Upper lobe of left lung (tissue), 6 donors: ENCODE measurements at regions not wholly inside any gene's neighbourhood (a gene's known extent, or its start where the extent isn't known, plus 50 kb on each side); places are given as distances from the start of the nearest gene placed in this dataset.

Experiments used
- ATAC-seq, 2 donors: fragments of 200-7000 bp; cut with Tn5 transposase; one replicate each; pipeline ENCODE4 v1.9.1; 2022; ENCODE audit warnings: mild to moderate bottlenecking in 2 of 2, moderate library complexity in 2 of 2; ENCODE audit not compliant: low FRiP score in 2 of 2
- DNase-seq, 2 donors: peaks; one replicate each; pipeline ENCODE4 v3.0.0-alpha.2; 2019 to 2020
- H3K27ac ChIP-seq, 4 donors: fragments of 200-600 bp; sonication (generic); one replicate each; pipeline ENCODE4 v1.5.1; 2016 to 2019
- H3K27me3 ChIP-seq, 4 donors: fragments of 200-600 bp; sonication (generic); one replicate each; pipeline ENCODE4 v1.5.1; 2017 to 2019
- H3K36me3 ChIP-seq, 4 donors: fragments of 200-600 bp; sonication (generic); one replicate each; pipeline ENCODE4 v1.5.1; 2016 to 2019
- H3K4me1 ChIP-seq, 4 donors: fragments of 200-600 bp; sonication (generic); one replicate each; pipeline ENCODE4 v1.5.1; 2018 to 2019
- H3K4me3 ChIP-seq, 4 donors: fragments of 200-600 bp; sonication (generic); one replicate each; pipeline ENCODE4 v1.5.1; 2017 to 2019; ENCODE audit warnings: mild to moderate bottlenecking in 2 of 4, moderate library complexity in 1 of 4
- H3K9me3 ChIP-seq, 4 donors: fragments of 200-600 bp; sonication (generic); one replicate each; pipeline ENCODE4 v1.5.1; 2018 to 2019
- EP300 ChIP-seq, 4 donors: sonication (generic); formaldehyde crosslinking; IDR thresholded peaks; one replicate each; pipeline ENCODE4 v1.5.1; 2017; ENCODE audit warnings: antibody characterized with exemption in 4 of 4, control low read depth in 2 of 4
- POLR2A ChIP-seq, 4 donors: fragments of 450-650 bp; IDR thresholded peaks; one replicate each; pipeline ENCODE4 v1.5.1; 2016 to 2017; ENCODE audit warnings: antibody characterized with exemption in 4 of 4, mild to moderate bottlenecking in 2 of 4
- POLR2AphosphoS5 ChIP-seq, 2 donors: sonication (generic); formaldehyde crosslinking; IDR thresholded peaks; one replicate each; pipeline ENCODE4 v1.5.1; 2017; ENCODE audit warnings: antibody characterized with exemption in 2 of 2
- WGBS, 2 donors: methylation state at CpG; one replicate each; pipeline ENCODE4 v1.1.5; 2017 to 2018; 5-methylcytosine and 5-hydroxymethylcytosine counted together
- TF ChIP-seq, protein P1 (sequence below), 6 experiments: fragments of 450-650 bp in 4 of 6; fragments of 200-600 bp in 2 of 6; sonication (generic) in 2 of 6; IDR thresholded peaks; one replicate each; pipeline ENCODE4 v1.5.1; 2016 to 2019; ENCODE audit warnings: antibody characterized with exemption in 6 of 6
- donor health status: DM: no; HTN: no; CAD: no; lungs with moderate emphysema.
- donor health status: DM: no; HTN: yes; CAD: no; lungs with severe emphysema.

DNA sequence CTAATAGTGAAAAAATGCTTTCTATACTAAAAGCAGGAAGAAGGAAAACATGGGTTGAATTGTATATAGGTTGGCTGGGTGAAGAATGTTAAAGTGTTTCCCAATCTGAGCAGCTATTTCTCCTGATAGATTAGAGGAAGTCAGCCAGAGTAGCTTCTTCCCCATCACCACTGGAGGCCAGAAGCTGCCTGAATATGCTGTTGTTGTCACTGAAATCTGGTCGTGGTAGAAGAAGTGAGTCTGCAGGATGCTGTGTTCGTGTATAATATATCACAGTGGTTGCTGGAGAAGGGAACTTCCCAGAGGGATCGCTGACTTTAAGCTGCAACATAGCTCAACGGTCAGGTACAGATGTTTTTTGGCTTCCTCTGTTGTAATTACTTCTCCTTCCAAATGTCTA, 247.5 kb upstream of the LRATD1 start:
- no peak for ATAC-seq
- Histone ChIP-seq H3K36me3 (no peaks in the 10 kb centered on the region), H3K27ac (no peak overlapping the region), H3K27me3 (no peaks in the 10 kb centered on the region), H3K4me1 (no peaks in the 10 kb centered on the region), H3K4me3 (no peak overlapping the region), H3K9me3 (no peaks in the 10 kb centered on the region)
- no peak for DNase-seq
- WGBS, 2 donors = 31 to 40% methylated on average over 4 of the region's 4 CpGs
- TF ChIP-seq POLR2AphosphoS5 (IDR thresholded peaks at IDR 0.05) = no peak
- TF ChIP-seq EP300 (IDR thresholded peaks at IDR 0.05) = no peak
- TF ChIP-seq, protein P1, sequence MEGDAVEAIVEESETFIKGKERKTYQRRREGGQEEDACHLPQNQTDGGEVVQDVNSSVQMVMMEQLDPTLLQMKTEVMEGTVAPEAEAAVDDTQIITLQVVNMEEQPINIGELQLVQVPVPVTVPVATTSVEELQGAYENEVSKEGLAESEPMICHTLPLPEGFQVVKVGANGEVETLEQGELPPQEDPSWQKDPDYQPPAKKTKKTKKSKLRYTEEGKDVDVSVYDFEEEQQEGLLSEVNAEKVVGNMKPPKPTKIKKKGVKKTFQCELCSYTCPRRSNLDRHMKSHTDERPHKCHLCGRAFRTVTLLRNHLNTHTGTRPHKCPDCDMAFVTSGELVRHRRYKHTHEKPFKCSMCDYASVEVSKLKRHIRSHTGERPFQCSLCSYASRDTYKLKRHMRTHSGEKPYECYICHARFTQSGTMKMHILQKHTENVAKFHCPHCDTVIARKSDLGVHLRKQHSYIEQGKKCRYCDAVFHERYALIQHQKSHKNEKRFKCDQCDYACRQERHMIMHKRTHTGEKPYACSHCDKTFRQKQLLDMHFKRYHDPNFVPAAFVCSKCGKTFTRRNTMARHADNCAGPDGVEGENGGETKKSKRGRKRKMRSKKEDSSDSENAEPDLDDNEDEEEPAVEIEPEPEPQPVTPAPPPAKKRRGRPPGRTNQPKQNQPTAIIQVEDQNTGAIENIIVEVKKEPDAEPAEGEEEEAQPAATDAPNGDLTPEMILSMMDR (IDR thresholded peaks at IDR 0.05) = no peak
- no peak for TF ChIP-seq POLR2A (IDR thresholded peaks at IDR 0.05)

DNA sequence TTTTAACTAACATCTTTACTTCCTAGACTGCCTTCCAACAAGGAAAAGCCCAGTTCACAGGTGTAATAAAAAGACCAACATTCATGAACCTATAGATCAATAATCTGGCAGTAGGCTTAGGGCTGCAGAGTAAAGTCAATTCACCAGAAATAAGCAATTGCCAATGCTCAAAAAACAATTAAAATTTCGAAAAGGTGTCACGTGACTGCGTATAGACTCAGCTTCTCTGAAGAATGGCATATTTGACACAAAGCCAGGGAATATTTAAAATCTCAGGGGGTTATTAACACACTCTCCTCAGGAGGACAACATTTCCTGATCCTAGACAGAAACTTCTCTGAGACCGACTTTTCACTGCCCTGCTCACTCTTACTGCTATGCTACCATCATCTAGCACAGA, 245.2 kb upstream of the LRATD1 start:
- DNase-seq (no peak), ATAC-seq (no peak)
- H3K4me3 ChIP-seq = no peak overlapping the region
- no peaks in the 10 kb centered on the region for H3K4me1 ChIP-seq
- no peak overlapping the region for H3K27ac ChIP-seq
- 85 to 88% methylated on average over 4 of the region's 4 CpGs for WGBS, 2 donors
- no peaks in the 10 kb centered on the region for H3K9me3 ChIP-seq
- H3K36me3 ChIP-seq = no peaks in the 10 kb centered on the region
- no peaks in the 10 kb centered on the region for H3K27me3 ChIP-seq
- TF ChIP-seq, protein P1 (IDR thresholded peaks at IDR 0.05) = no peak
- TF ChIP-seq EP300 (IDR thresholded peaks at IDR 0.05) (no peak), POLR2A (IDR thresholded peaks at IDR 0.05) (no peak), POLR2AphosphoS5 (IDR thresholded peaks at IDR 0.05) (no peak)

DNA sequence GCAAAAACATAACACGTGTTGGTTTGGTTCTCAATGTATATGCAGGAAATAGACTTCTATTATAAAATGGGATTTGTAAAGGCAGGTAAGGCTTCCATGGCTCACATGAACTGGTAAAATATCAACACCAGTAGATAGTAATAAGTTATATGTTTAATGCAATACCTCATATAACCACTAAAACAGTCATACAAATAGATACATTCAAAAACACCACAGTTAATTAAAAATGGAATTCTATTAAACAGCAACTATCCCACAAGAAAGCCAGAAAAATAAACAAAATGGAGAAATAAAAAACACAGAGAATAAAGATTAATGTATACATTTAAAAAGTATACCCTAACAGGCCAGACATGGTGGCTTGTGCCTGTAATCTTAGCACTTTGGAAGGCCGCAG, 243.8 kb upstream of the LRATD1 start:
- no peak for TF ChIP-seq POLR2A (IDR thresholded peaks at IDR 0.05)
- TF ChIP-seq EP300 (IDR thresholded peaks at IDR 0.05) = no peak
- no peak for TF ChIP-seq POLR2AphosphoS5 (IDR thresholded peaks at IDR 0.05)
- TF ChIP-seq, protein P1 (IDR thresholded peaks at IDR 0.05) = no peak
- Histone ChIP-seq H3K9me3 (no peaks in the 10 kb centered on the region), H3K4me1 (no peaks in the 10 kb centered on the region), H3K27ac (no peak overlapping the region), H3K36me3 (no peaks in the 10 kb centered on the region), H3K4me3 (no peak overlapping the region), H3K27me3 (no peaks in the 10 kb centered on the region)
- DNase-seq (no peak), ATAC-seq (no peak)
- 87 to 88% methylated on average over 2 of the region's 2 CpGs for WGBS, 2 donors

DNA sequence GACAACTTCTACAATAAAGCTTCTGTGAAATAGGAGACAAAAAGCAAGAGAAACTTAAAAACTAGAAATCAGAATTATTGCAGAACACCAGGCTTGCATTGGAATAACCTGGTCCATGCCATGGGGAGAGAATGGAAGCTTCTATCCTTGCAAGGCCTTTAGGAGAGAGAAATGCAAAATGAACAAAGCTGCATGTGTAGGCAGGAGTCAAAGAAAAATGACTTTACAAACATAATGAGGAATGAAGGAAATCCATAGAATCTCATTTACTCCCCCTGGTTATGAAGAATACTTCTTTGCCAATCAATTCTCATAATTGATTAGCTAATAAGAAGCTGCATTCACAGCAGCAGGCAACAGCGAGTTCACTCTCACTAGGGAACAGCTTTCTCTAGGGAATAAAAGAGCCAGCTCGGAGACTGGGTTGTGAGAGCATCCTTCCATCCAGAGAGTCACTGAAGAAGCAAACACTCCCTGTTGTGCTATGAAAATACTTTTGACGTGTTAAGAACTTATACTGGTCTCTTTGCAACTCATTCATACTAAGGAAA, 235.9 kb upstream of the LRATD1 start:
- H3K27ac ChIP-seq = no peak overlapping the region
- 81 to 84% methylated on average over 3 of the region's 3 CpGs for WGBS, 2 donors
- no peak overlapping the region for H3K4me3 ChIP-seq
- H3K27me3 ChIP-seq = no peaks in the 10 kb centered on the region
- no peaks in the 10 kb centered on the region for H3K9me3 ChIP-seq
- H3K4me1 ChIP-seq = no peaks in the 10 kb centered on the region
- DNase-seq (no peak), ATAC-seq (no peak)
- TF ChIP-seq POLR2AphosphoS5 (IDR thresholded peaks at IDR 0.05) = no peak
- no peak for TF ChIP-seq EP300 (IDR thresholded peaks at IDR 0.05)
- TF ChIP-seq, protein P1 (IDR thresholded peaks at IDR 0.05) = no peak
- no peak for TF ChIP-seq POLR2A (IDR thresholded peaks at IDR 0.05)
- H3K36me3 ChIP-seq = no peaks in the 10 kb centered on the region

DNA sequence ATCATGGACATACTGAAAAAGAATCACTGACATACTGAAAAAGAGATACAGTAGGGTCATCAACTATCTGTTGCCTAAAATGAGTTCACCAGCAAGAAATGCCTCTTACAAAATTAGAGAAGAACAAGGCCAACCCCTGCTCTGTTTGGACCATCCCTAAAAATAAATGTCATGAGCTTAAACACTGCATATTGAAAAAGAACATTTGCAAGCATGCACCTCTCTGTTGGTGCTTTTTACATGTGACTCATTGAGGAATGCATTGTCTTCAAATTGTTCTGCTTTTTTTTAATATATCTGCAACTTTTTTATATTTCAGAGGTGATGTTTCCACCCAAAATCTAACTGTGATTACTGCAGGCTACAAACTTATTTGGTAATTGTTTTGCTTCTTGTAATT, 233.9 kb upstream of the LRATD1 start:
- Histone ChIP-seq H3K4me1 (no peaks in the 10 kb centered on the region), H3K36me3 (no peaks in the 10 kb centered on the region), H3K27me3 (no peaks in the 10 kb centered on the region), H3K4me3 (no peak overlapping the region), H3K9me3 (no peaks in the 10 kb centered on the region), H3K27ac (no peak overlapping the region)
- DNase-seq (no peak), ATAC-seq (no peak)
- TF ChIP-seq POLR2A (IDR thresholded peaks at IDR 0.05) (no peak), EP300 (IDR thresholded peaks at IDR 0.05) (no peak), POLR2AphosphoS5 (IDR thresholded peaks at IDR 0.05) (no peak)
- TF ChIP-seq, protein P1 (IDR thresholded peaks at IDR 0.05) = no peak
